Lower lobe of right lung (tissue), 2 donors: ENCODE measurements at regions not wholly inside any gene's neighbourhood (a gene's known extent, or its start where the extent isn't known, plus 50 kb on each side); places are given as distances from the start of the nearest gene placed in this dataset.

Experiments
- ATAC-seq, 2 donors: fragments of 200-7000 bp; cut with Tn5 transposase; one replicate each; pipeline ENCODE4 v1.9.1; 2020 to 2022; ENCODE audit warnings: mild to moderate bottlenecking in 2 of 2, moderate library complexity in 2 of 2
- DNase-seq: peaks from one replicate; pipeline ENCODE4 v3.0.0-alpha.2; 2020
- H3K27ac ChIP-seq: fragments of 200-600 bp; one replicate; pipeline ENCODE4 v1.8.0; 2022
- H3K27me3 ChIP-seq: fragments of 200-600 bp; one replicate; pipeline ENCODE4 v1.8.0; 2022; ENCODE audit warnings: low read depth
- H3K36me3 ChIP-seq: fragments of 200-600 bp; one replicate; pipeline ENCODE4 v1.8.0; 2022; ENCODE audit warnings: mild to moderate bottlenecking
- H3K4me1 ChIP-seq: fragments of 200-600 bp; one replicate; pipeline ENCODE4 v1.8.0; 2022
- H3K4me3 ChIP-seq: fragments of 200-600 bp; one replicate; pipeline ENCODE4 v1.8.0; 2022; ENCODE audit warnings: mild to moderate bottlenecking
- H3K9me3 ChIP-seq: fragments of 200-600 bp; one replicate; pipeline ENCODE4 v1.8.0; 2022
- CTCF ChIP-seq: fragments of 200-600 bp; IDR thresholded peaks from one replicate; pipeline ENCODE4 v1.8.0; 2022; ENCODE audit warnings: antibody characterized with exemption, mild to moderate bottlenecking
- intact Hi-C: fragments of 100-400 bp; cut with DNase I; formaldehyde crosslinking; loops from one replicate; pipeline ENCODE4 v1.11.0; 2022
- donor health status: DM: no; HTN: yes; CAD: no; lungs with severe emphysema.

GRCh38 chr12:131457331-131458047 is 253.4 kb upstream of the SFSWAP start:
- Histone ChIP-seq H3K4me1 (no peaks in the 10 kb centered on the region), H3K4me3 (no peak overlapping the region), H3K9me3 (no peaks in the 10 kb centered on the region), H3K36me3 (no peaks in the 10 kb centered on the region), H3K27me3 (peaks cover 19% of the 10 kb centered on the region), H3K27ac (no peak overlapping the region)
- DNase-seq: no peak
- TF ChIP-seq CTCF: no peak
- intact Hi-C loops: no loop called here
- no peak for ATAC-seq

GRCh38 chr12:131458048-131458374 is 252.9 kb upstream of the SFSWAP start:
- Histone ChIP-seq H3K27me3 (peaks cover 19% of the 10 kb centered on the region), H3K9me3 (no peaks in the 10 kb centered on the region), H3K27ac (no peak overlapping the region), H3K4me1 (no peaks in the 10 kb centered on the region), H3K4me3 (no peak overlapping the region), H3K36me3 (no peaks in the 10 kb centered on the region)
- no peak for TF ChIP-seq CTCF
- intact Hi-C loops: no loop called here
- DNase-seq (no peak), ATAC-seq (no peak)

- intact Hi-C loops: no loop called here
- H3K4me1 ChIP-seq: no peaks in the 10 kb centered on the region
- no peak overlapping the region for H3K27ac ChIP-seq
- DNase-seq (no peak), ATAC-seq (no peak)
- H3K36me3 ChIP-seq: no peaks in the 10 kb centered on the region
- no peak for TF ChIP-seq CTCF
- H3K9me3 ChIP-seq: no peaks in the 10 kb centered on the region
- H3K4me3 ChIP-seq: no peak overlapping the region
- peaks cover 19% of the 10 kb centered on the region for H3K27me3 ChIP-seq
These were observed 251.7 kb upstream of the SFSWAP start for GRCh38 chr12:131458931-131459772.

GRCh38 chr12:131459773-131460365 is 251.0 kb upstream of the SFSWAP start:
- no peak overlapping the region for H3K4me3 ChIP-seq
- no peak for TF ChIP-seq CTCF
- H3K4me1 ChIP-seq: no peaks in the 10 kb centered on the region
- no peaks in the 10 kb centered on the region for H3K36me3 ChIP-seq
- H3K9me3 ChIP-seq: no peaks in the 10 kb centered on the region
- H3K27ac ChIP-seq: no peak overlapping the region
- peaks cover 19% of the 10 kb centered on the region for H3K27me3 ChIP-seq
- no peak for DNase-seq
- ATAC-seq: no peak
- intact Hi-C loops: no loop called here

- Histone ChIP-seq H3K9me3 (no peaks in the 10 kb centered on the region), H3K4me1 (no peaks in the 10 kb centered on the region), H3K36me3 (no peaks in the 10 kb centered on the region), H3K4me3 (no peak overlapping the region), H3K27me3 (peaks cover 19% of the 10 kb centered on the region), H3K27ac (no peak overlapping the region)
- DNase-seq (no peak), ATAC-seq (no peak)
- intact Hi-C loops: no loop called here
- no peak for TF ChIP-seq CTCF
These were observed 250.4 kb upstream of the SFSWAP start for GRCh38 chr12:131460520-131460919.
